PC-3 (cell line): ENCODE measurements at regions not wholly inside any gene's neighbourhood (a gene's known extent, or its start where the extent isn't known, plus 50 kb on each side); places are given as distances from the start of the nearest gene placed in this dataset.

Experiments used
- ATAC-seq: fragments of 200-7000 bp; cut with Tn5 transposase; 2 replicates; pipeline ENCODE4 v1.9.1; 2020; ENCODE audit warnings: mild to moderate bottlenecking, moderate library complexity
- BruUV-seq: library from RNA; stranded (reverse); fragments of 400-500 nt; replicated peaks from 2 replicates; lab custom pipeline; 2021; lab: Mats Ljungman, UMichigan
- CTCF ChIA-PET: fragments of 300-600 bp; sonication (Branson Sonifier 250); formaldehyde crosslinking; loops from one replicate; lab custom pipeline; 2022; ENCODE audit warnings: antibody characterized with exemption; lab: Charles Lee
- POLR2A ChIA-PET: fragments of 300-600 bp; sonication (Branson Sonifier 250); formaldehyde crosslinking; loops from one replicate; lab custom pipeline; 2022; ENCODE audit warnings: antibody characterized with exemption; ENCODE audit not compliant: unreplicated experiment; lab: Charles Lee
- DNase-seq: peaks from one replicate; pipeline ENCODE4 v3.0.0-alpha.2; 2015
- H2AFZ ChIP-seq: fragments of 300-600 bp; sonication (generic); 2 replicates; pipeline ENCODE4 v1.6.0; 2016; ENCODE audit warnings: antibody characterized with exemption, low read length
- H3F3A ChIP-seq: fragments of 300-600 bp; sonication (generic); one replicate; pipeline ENCODE4 v1.6.0; 2017; ENCODE audit warnings: antibody characterized with exemption, low read length, control low read depth, mild to moderate bottlenecking; ENCODE audit not compliant: unreplicated experiment
- H3K27ac ChIP-seq: fragments of 300-600 bp; sonication (generic); 2 replicates; pipeline ENCODE4 v1.5.1; 2016; ENCODE audit warnings: mild to moderate bottlenecking, low read length
- H3K27me3 ChIP-seq: fragments of 300-600 bp; sonication (generic); 2 replicates; pipeline ENCODE4 v1.6.1; 2016; ENCODE audit warnings: low read length, mixed read lengths
- H3K36me3 ChIP-seq: fragments of 300-600 bp; sonication (generic); 2 replicates; pipeline ENCODE4 v1.6.1; 2016; ENCODE audit warnings: low read depth, mixed run types, low read length, mixed read lengths
- H3K4me1 ChIP-seq: fragments of 300-600 bp; sonication (generic); 2 replicates; pipeline ENCODE4 v1.5.1; 2016; ENCODE audit warnings: low read length; ENCODE audit not compliant: insufficient read depth
- H3K4me2 ChIP-seq: fragments of 300-600 bp; sonication (generic); 2 replicates; pipeline ENCODE4 v1.6.0; 2016; ENCODE audit warnings: low read length
- H3K4me3 ChIP-seq: fragments of 300-600 bp; sonication (generic); 2 replicates; pipeline ENCODE4 v1.5.1; 2016; ENCODE audit warnings: mild to moderate bottlenecking, low read length, mixed read lengths
- H3K79me2 ChIP-seq: fragments of 300-600 bp; sonication (generic); 2 replicates; pipeline ENCODE4 v1.6.1; 2017; ENCODE audit warnings: low read length, mixed read lengths
- H3K9ac ChIP-seq: fragments of 300-600 bp; sonication (generic); 2 replicates; pipeline ENCODE4 v1.6.0; 2016; ENCODE audit warnings: mild to moderate bottlenecking, low read length
- H3K9me2 ChIP-seq: fragments of 300-600 bp; sonication (generic); replicated peaks from 2 replicates; pipeline ENCODE4 v1.6.1; 2016; ENCODE audit warnings: mixed run types, low read length, mixed read lengths
- H3K9me3 ChIP-seq: fragments of 300-600 bp; sonication (generic); 2 replicates; pipeline ENCODE4 v1.6.1; 2016; ENCODE audit warnings: low read length, mixed read lengths
- H4K20me1 ChIP-seq: fragments of 300-600 bp; sonication (generic); 2 replicates; pipeline ENCODE4 v1.6.1; 2016; ENCODE audit warnings: low read length, mixed read lengths
- EZH2 ChIP-seq: fragments of 300-600 bp; sonication (generic); IDR thresholded peaks from one replicate; pipeline ENCODE4 v1.6.1; 2017; ENCODE audit warnings: antibody characterized with exemption, mild to moderate bottlenecking, low read length; ENCODE audit not compliant: unreplicated experiment
- EZH2phosphoT487 ChIP-seq: fragments of 300-600 bp; sonication (generic); IDR thresholded peaks from 2 replicates; pipeline ENCODE4 v1.6.1; 2018; ENCODE audit warnings: mild to moderate bottlenecking, antibody characterized with exemption, low read length, borderline replicate concordance
- intact Hi-C: fragments of 100-400 bp; cut with micrococcal nuclease; formaldehyde crosslinking; loops from 2 replicates; pipeline ENCODE4 v1.9.0; 2023
- TF ChIP-seq, protein P1 (sequence below): fragments of 300-600 bp; sonication (generic); conservative IDR thresholded peaks from 2 replicates; pipeline ENCODE4 v1.5.1; 2017; ENCODE audit warnings: antibody characterized with exemption, low read depth, mild to moderate bottlenecking, low read length

DNA sequence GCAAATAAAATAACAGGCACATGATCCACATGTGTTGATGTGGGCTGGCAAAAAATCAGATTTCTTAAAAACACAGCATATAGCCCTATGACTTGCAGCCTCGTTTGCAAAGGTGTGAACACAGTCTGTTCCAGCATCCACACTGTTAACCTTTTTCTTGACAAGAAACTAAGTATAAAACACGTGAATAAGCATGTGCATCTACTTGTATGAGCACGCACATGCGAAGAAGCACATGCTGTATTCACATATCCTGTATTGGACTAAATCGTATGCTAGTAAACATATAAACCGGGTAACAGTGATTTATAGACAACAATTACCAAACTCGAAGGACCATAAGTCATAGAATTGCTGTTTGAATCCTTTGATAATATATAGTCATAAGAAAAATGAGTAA lies 218.7 kb downstream of the HDGFL1 start:
- DNase-seq = no peak
- intact Hi-C loops = no loop called here
- Histone ChIP-seq H3K9me3 (no peaks in the 10 kb centered on the region), H3K79me2 (no peaks in the 10 kb centered on the region), H4K20me1 (no peaks in the 10 kb centered on the region), H3K9ac (no peak overlapping the region), H3K27ac (no peak overlapping the region), H3K9me2 (no peaks in the 10 kb centered on the region), H3K4me2 (no peak overlapping the region), H3K4me3 (no peak overlapping the region), H3K27me3 (no peaks in the 10 kb centered on the region), H2AFZ (no peak overlapping the region), H3K4me1 (no peaks in the 10 kb centered on the region), H3K36me3 (no peaks in the 10 kb centered on the region), H3F3A (no peaks in the 10 kb centered on the region)
- no peak for ATAC-seq
- TF ChIP-seq EZH2phosphoT487 = no peak
- TF ChIP-seq, protein P1, sequence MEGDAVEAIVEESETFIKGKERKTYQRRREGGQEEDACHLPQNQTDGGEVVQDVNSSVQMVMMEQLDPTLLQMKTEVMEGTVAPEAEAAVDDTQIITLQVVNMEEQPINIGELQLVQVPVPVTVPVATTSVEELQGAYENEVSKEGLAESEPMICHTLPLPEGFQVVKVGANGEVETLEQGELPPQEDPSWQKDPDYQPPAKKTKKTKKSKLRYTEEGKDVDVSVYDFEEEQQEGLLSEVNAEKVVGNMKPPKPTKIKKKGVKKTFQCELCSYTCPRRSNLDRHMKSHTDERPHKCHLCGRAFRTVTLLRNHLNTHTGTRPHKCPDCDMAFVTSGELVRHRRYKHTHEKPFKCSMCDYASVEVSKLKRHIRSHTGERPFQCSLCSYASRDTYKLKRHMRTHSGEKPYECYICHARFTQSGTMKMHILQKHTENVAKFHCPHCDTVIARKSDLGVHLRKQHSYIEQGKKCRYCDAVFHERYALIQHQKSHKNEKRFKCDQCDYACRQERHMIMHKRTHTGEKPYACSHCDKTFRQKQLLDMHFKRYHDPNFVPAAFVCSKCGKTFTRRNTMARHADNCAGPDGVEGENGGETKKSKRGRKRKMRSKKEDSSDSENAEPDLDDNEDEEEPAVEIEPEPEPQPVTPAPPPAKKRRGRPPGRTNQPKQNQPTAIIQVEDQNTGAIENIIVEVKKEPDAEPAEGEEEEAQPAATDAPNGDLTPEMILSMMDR = no peak
- TF ChIP-seq EZH2 = no peak
- ChIA-PET POLR2A (no interaction called here), CTCF (no interaction called here)
- BruUV-seq = no TSS peak

DNA sequence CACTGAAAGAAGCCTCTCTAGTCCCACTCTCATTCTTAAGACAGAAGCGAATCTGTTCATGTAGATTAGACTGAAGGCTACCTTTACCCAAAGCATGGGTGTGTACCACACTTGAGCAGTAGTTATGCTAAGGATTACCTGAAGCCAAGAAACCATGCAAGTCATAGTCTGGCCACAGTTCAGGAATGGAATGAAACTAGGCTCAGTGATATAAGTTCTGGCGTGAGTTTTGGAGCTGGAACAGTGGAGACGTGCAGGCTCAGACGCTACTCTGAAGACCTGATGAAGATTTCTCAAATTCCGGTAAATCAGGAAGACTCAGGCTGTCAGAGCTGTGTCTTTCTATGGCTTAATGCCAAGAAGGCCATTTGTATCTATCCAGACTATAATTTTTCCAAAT lies 219.9 kb downstream of the HDGFL1 start:
- DNase-seq = no peak
- intact Hi-C loops = no loop called here
- CTCF ChIA-PET = no interaction called here

DNA sequence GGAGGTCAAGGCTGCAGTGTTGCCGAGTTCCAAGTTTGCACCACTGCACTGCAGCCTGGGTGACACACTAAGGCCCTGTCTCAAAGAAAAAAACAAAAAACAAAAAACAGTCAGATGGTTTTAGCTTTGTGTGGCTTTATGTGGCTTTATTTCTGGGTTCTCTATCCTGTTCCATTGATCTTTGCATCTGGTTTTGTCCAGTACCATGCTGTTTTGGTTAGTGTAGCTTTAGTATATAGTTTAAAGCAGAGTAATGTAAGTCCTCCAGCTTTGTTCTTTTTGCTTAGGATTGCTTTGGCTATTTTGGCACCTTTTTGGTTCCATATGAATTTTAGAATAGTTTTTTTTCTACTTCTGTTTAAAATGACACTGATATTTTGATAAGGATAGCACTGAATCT lies 225.5 kb downstream of the HDGFL1 start:
- no peak for ATAC-seq
- Histone ChIP-seq H3K9me3 (0 out of 2 replicates have a peak, but pooled peaks cover 6% of the 10 kb centered on the region), H3F3A (no peaks in the 10 kb centered on the region), H3K36me3 (no peaks in the 10 kb centered on the region), H3K4me2 (no peak overlapping the region), H3K4me3 (no peak overlapping the region), H3K79me2 (no peaks in the 10 kb centered on the region), H2AFZ (no peak overlapping the region), H3K9me2 (no peaks in the 10 kb centered on the region), H3K9ac (no peak overlapping the region), H3K27ac (no peak overlapping the region), H4K20me1 (no peaks in the 10 kb centered on the region), H3K4me1 (no peaks in the 10 kb centered on the region), H3K27me3 (no peaks in the 10 kb centered on the region)
- CTCF ChIA-PET = no interaction called here
- POLR2A ChIA-PET = no interaction called here
- TF ChIP-seq, protein P1 = no peak
- no peak for TF ChIP-seq EZH2phosphoT487
- no peak for TF ChIP-seq EZH2
- no peak for DNase-seq
- intact Hi-C loops = no loop called here
- no TSS peak for BruUV-seq

More for the DNA sequence above, 219.9 kb downstream of the HDGFL1 start:
- Histone ChIP-seq H3K4me3 (no peak overlapping the region), H4K20me1 (no peaks in the 10 kb centered on the region), H3K27ac (no peak overlapping the region), H3K79me2 (no peaks in the 10 kb centered on the region), H2AFZ (no peak overlapping the region), H3K4me1 (no peaks in the 10 kb centered on the region), H3K27me3 (no peaks in the 10 kb centered on the region), H3K9me2 (no peaks in the 10 kb centered on the region), H3K4me2 (no peak overlapping the region), H3K9ac (no peak overlapping the region), H3K9me3 (no peaks in the 10 kb centered on the region), H3K36me3 (no peaks in the 10 kb centered on the region), H3F3A (no peaks in the 10 kb centered on the region)
- no peak for ATAC-seq
- TF ChIP-seq EZH2phosphoT487 (no peak), EZH2 (no peak)
- TF ChIP-seq, protein P1 = no peak
- POLR2A ChIA-PET = no interaction called here
- BruUV-seq = no TSS peak
